HG02798 (cell line): ENCODE measurements at regions not wholly inside any gene's neighbourhood (a gene's known extent, or its start where the extent isn't known, plus 50 kb on each side); places are given as distances from the start of the nearest gene placed in this dataset.
A peak's percentile ranks its signal among the peaks of the same experiment; 100 is the strongest.

Experiments
- ATAC-seq: cut with Tn5 transposase; IDR thresholded peaks from one replicate; pipeline ENCODE4 v1.9.1; 2021; ENCODE audit warnings: mild to moderate bottlenecking; ENCODE audit not compliant: unreplicated experiment, poor library complexity

- no peak for ATAC-seq
Measured at GRCh38 chr4:56211202-56211601, 176.1 kb downstream of the AASDH start.

GRCh38 chr4:56210397-56210796 is 176.9 kb downstream of the AASDH start:
- ATAC-seq: no peak

- ATAC-seq: no peak
Measured at GRCh38 chr4:56209767-56210166, 177.5 kb downstream of the AASDH start.

GRCh38 chr4:56208103-56208502 is 179.2 kb downstream of the AASDH start:
- no peak for ATAC-seq

GRCh38 chr4:56206258-56206657 is 181.0 kb downstream of the AASDH start:
- ATAC-seq: no peak

- no peak for ATAC-seq
Measured at GRCh38 chr4:56200275-56200674, 187.0 kb downstream of the AASDH start.

GRCh38 chr4:56198265-56198664 is 189.0 kb downstream of the AASDH start:
- ATAC-seq: no peak

- no peak for ATAC-seq
Measured at GRCh38 chr4:56197387-56197786, 189.9 kb downstream of the AASDH start.

- no peak for ATAC-seq
Measured at GRCh38 chr4:56195025-56195424, 192.3 kb downstream of the AASDH start.

- no peak for ATAC-seq
Measured at GRCh38 chr4:56191534-56191933, 195.8 kb downstream of the AASDH start.

GRCh38 chr4:56187688-56188087 is 199.6 kb downstream of the AASDH start:
- ATAC-seq: no peak

- ATAC-seq: no peak
Measured at GRCh38 chr4:56186808-56187523, 200.3 kb downstream of the AASDH start.

- ATAC-seq: no peak
Measured at GRCh38 chr4:56185901-56186300, 201.4 kb downstream of the AASDH start.

GRCh38 chr4:56184214-56184613 is 203.1 kb downstream of the AASDH start:
- no peak for ATAC-seq

- peak; percentile 83 for ATAC-seq
Measured at GRCh38 chr4:56183344-56183959, 203.8 kb downstream of the AASDH start.

GRCh38 chr4:56182356-56182755 is 204.9 kb downstream of the AASDH start:
- no peak for ATAC-seq

- no peak for ATAC-seq
Measured at GRCh38 chr4:56181140-56181953, 205.9 kb downstream of the AASDH start.

GRCh38 chr4:56169061-56169460 is 218.2 kb downstream of the AASDH start:
- ATAC-seq: no peak

GRCh38 chr4:56164907-56165306 is 216.2 kb downstream of the CEP135 start:
- no peak for ATAC-seq

GRCh38 chr4:56160636-56161035 is 211.9 kb downstream of the CEP135 start:
- ATAC-seq: no peak

- no peak for ATAC-seq
Measured at GRCh38 chr4:56158483-56158882, 209.7 kb downstream of the CEP135 start.
